MM.1S (cell line): ENCODE measurements at regions not wholly inside any gene's neighbourhood (a gene's known extent, or its start where the extent isn't known, plus 50 kb on each side); places are given as distances from the start of the nearest gene placed in this dataset.

Experiments
- EZH2 ChIP-seq: fragments of 300-600 bp; sonication (generic); optimal IDR thresholded peaks from 2 replicates; pipeline ENCODE3; 2017; ENCODE audit warnings: low read depth, mild to moderate bottlenecking, antibody characterized with exemption, low read length, mixed read lengths
- EZH2phosphoT487 ChIP-seq: fragments of 300-600 bp; sonication (generic); IDR thresholded peaks from 2 replicates; pipeline ENCODE4 v1.6.1; 2018; ENCODE audit warnings: antibody characterized with exemption, low read length
- TF ChIP-seq, protein P1 (sequence below): fragments of 300-600 bp; sonication (generic); IDR thresholded peaks from 2 replicates; pipeline ENCODE4 v1.5.1; 2016; ENCODE audit warnings: antibody characterized with exemption, low read length, mixed read lengths

- TF ChIP-seq, protein P1, sequence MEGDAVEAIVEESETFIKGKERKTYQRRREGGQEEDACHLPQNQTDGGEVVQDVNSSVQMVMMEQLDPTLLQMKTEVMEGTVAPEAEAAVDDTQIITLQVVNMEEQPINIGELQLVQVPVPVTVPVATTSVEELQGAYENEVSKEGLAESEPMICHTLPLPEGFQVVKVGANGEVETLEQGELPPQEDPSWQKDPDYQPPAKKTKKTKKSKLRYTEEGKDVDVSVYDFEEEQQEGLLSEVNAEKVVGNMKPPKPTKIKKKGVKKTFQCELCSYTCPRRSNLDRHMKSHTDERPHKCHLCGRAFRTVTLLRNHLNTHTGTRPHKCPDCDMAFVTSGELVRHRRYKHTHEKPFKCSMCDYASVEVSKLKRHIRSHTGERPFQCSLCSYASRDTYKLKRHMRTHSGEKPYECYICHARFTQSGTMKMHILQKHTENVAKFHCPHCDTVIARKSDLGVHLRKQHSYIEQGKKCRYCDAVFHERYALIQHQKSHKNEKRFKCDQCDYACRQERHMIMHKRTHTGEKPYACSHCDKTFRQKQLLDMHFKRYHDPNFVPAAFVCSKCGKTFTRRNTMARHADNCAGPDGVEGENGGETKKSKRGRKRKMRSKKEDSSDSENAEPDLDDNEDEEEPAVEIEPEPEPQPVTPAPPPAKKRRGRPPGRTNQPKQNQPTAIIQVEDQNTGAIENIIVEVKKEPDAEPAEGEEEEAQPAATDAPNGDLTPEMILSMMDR = no peak
- TF ChIP-seq EZH2 (no peak), EZH2phosphoT487 (no peak)
These were observed 155.8 kb upstream of the RAI2 start for GRCh38 chrX:18016941-18017340.
